Aorta (tissue), 5 donors: ENCODE measurements at regions not wholly inside any gene's neighbourhood (a gene's known extent, or its start where the extent isn't known, plus 50 kb on each side); places are given as distances from the start of the nearest gene placed in this dataset.

ENCODE experiments used
- ATAC-seq: fragments of 200-7000 bp; cut with Tn5 transposase; one replicate; pipeline ENCODE4 v1.9.1; 2022; ENCODE audit warnings: moderate library complexity; ENCODE audit not compliant: low FRiP score
- DNase-seq, 2 donors: peaks; one replicate each; pipeline ENCODE4 v3.0.0-alpha.2; 2020
- H3K27ac ChIP-seq, 2 donors: one replicate each; pipeline ENCODE4 v1.5.1; 2013; ENCODE audit warnings: low read length in 2 of 2, mild to moderate bottlenecking in 2 of 2, moderate library complexity in 2 of 2, control low read depth in 1 of 2, inconsistent platforms in 1 of 2, low read depth in 1 of 2
- H3K27me3 ChIP-seq, 2 donors: one replicate each; pipeline ENCODE4 v1.6.1; 2013; ENCODE audit warnings: control low read depth in 1 of 2, low read length in 1 of 2, mild to moderate bottlenecking in 1 of 2, moderate library complexity in 1 of 2; ENCODE audit not compliant: insufficient read depth in 2 of 2, control insufficient read depth in 1 of 2
- H3K36me3 ChIP-seq, 2 donors: one replicate each; pipeline ENCODE4 v1.6.1; 2013; ENCODE audit warnings: control low read depth in 1 of 2, low read length in 1 of 2, mild to moderate bottlenecking in 1 of 2; ENCODE audit not compliant: insufficient read depth in 2 of 2, control insufficient read depth in 1 of 2
- H3K4me1 ChIP-seq, 2 donors: one replicate each; pipeline ENCODE4 v1.6.1; 2013; ENCODE audit warnings: low read length in 2 of 2, control low read depth in 1 of 2, mild to moderate bottlenecking in 1 of 2, moderate library complexity in 1 of 2; ENCODE audit not compliant: insufficient read depth in 2 of 2, control insufficient read depth in 1 of 2
- H3K4me3 ChIP-seq, 2 donors: one replicate each; pipeline ENCODE4 v1.5.1; 2013; ENCODE audit warnings: low read length in 2 of 2, control low read depth in 1 of 2, mild to moderate bottlenecking in 1 of 2
- H3K9me3 ChIP-seq: one replicate; pipeline ENCODE4 v1.6.1; 2013; ENCODE audit warnings: mild to moderate bottlenecking, low read length; ENCODE audit not compliant: control insufficient read depth
- WGBS, 2 donors: extraction: QIAGEN DNeasy Blood & Tissue Kit; methylation state at CpG; one replicate each; pipeline ENCODE4 v1.1.7; 2013; 5-methylcytosine and 5-hydroxymethylcytosine counted together
- intact Hi-C, 2 donors: fragments of 100-400 bp; cut with DNase I; formaldehyde crosslinking; loops; one replicate each; pipeline versions ENCODE4 v1.14.2 to v1.15.0; 2022
- donor health status: healthy with polysubstance abuse.
- donor health status: Bipolar disorder and iron deficiency.
- donor health status: DM: no; HTN: no; CAD: no.
- donor health status: DM: no; HTN: no; CAD: no.
- donor health status: DM: yes; HTN: yes; CAD: no.

- Histone ChIP-seq H3K4me3 (no peak overlapping the region), H3K4me1 (no peaks in the 10 kb centered on the region), H3K27ac (no peak overlapping the region), H3K27me3 (no peaks in the 10 kb centered on the region), H3K36me3 (no peaks in the 10 kb centered on the region), H3K9me3 (peaks cover 1% of the 10 kb centered on the region)
- intact Hi-C loops: no loop called here
- 0% methylated on average over 1 of the region's 1 CpG for WGBS, 2 donors
- ATAC-seq: no peak
- no peak for DNase-seq
Observed at GRCh38 chr7:83306502-83306901, 143.8 kb upstream of the PCLO start.

DNA sequence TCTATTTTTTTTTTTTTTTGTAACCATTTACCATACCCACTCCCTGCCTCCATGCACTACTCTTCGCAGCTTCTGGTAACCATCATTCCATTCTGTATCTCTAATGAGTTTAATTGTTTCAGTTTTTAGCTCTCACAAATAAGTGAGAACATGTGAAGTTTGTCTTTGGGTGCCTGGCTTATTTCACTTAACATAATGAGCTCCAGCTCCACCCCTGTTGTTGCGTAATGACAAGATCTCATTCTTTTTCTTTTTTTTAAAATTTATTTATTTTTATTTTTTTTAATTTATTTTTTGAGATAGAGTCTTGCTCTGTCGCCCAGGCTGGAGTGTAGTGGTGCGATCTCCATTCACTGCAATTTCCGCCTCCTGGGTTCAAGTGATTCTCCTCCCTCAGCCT is 142.3 kb upstream of the PCLO start:
- no peaks in the 10 kb centered on the region for H3K4me1 ChIP-seq
- no peak overlapping the region for H3K27ac ChIP-seq
- H3K36me3 ChIP-seq: no peaks in the 10 kb centered on the region
- H3K4me3 ChIP-seq: no peak overlapping the region
- no peaks in the 10 kb centered on the region for H3K27me3 ChIP-seq
- DNase-seq (no peak), ATAC-seq (no peak)
- intact Hi-C loops: no loop called here
- WGBS, 2 donors: 93 to 96% methylated on average over 5 of the region's 5 CpGs
- H3K9me3 ChIP-seq: peaks cover 1% of the 10 kb centered on the region

DNA sequence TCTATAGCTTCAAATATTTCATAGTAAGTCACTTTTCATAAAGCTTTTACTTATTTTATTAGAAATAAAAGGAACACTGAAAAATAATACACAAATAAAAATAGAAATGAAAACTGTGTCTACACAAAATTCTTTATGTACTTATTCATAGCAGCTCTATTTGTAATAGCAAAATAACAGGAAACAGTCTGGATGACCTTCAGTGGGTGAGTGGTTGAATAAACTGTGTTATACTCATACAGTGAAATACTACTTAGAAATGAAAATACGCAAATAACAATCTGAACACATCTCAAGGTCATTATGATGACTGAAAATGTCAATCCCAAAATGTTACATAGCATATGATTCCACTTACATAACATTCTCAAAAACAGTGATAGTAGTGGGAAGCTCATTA is 138.7 kb upstream of the PCLO start:
- intact Hi-C loops: no loop called here
- 26 to 38% methylated on average over 1 of the region's 1 CpG for WGBS, 2 donors

DNA sequence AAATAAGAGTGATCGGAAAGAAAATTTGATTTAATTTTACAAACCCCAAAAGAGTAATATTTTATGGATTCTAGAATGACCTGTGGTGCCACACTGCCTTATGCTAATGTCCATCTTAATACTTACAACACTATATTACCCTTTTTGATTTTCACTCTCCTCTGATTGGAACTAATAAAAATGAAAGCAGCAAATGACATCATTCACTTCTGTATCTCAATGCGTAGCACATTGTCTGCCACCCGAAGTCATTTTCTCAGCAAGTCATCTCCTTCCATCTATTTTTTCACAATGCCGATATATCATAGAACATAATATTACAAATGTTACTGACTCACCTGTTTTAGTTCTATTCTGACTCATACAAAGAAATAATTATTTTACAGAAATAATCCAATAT is 127.5 kb upstream of the PCLO start:
- no peaks in the 10 kb centered on the region for H3K9me3 ChIP-seq
- no peak overlapping the region for H3K27ac ChIP-seq
- no peaks in the 10 kb centered on the region for H3K27me3 ChIP-seq
- no peak for DNase-seq
- no peaks in the 10 kb centered on the region for H3K4me1 ChIP-seq
- WGBS, 2 donors: 91 to 95% methylated on average over 4 of the region's 4 CpGs
- ATAC-seq: no peak
- H3K36me3 ChIP-seq: no peaks in the 10 kb centered on the region
- intact Hi-C loops: no loop called here
- H3K4me3 ChIP-seq: no peak overlapping the region

More for the DNA sequence above, 138.7 kb upstream of the PCLO start:
- Histone ChIP-seq H3K27me3 (no peaks in the 10 kb centered on the region), H3K9me3 (no peaks in the 10 kb centered on the region), H3K27ac (no peak overlapping the region), H3K4me3 (no peak overlapping the region), H3K36me3 (no peaks in the 10 kb centered on the region), H3K4me1 (no peaks in the 10 kb centered on the region)
- ATAC-seq (no peak), DNase-seq (no peak)

DNA sequence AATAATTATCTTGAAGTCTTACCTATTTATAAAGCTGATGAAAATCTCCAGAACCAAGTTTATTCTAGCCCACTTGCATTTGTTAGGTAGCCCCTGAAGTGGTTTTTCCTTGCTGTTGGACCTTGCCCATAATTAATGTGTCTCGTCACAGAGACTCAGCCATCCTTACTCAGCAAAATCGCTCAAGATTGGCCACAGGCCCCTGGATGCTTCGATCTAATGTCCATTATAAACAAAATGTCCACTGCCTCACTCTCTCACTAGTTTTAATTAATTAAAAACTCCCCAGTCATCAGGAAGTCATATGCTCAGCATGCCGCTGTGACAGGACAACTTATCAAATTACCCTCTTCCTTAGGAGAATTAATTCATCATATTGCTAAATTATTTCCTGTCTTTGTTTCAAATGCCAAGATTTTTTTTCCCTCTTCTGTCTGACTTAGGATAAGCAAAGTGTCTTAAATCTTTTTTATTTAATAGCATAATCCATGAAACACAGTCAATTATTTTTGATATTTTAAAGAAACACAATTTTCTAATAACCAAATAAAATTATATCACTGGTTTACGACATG is 126.8 kb upstream of the PCLO start:
- intact Hi-C loops: no loop called here
- Histone ChIP-seq H3K9me3 (no peaks in the 10 kb centered on the region), H3K27ac (no peak overlapping the region), H3K27me3 (no peaks in the 10 kb centered on the region), H3K4me1 (no peaks in the 10 kb centered on the region), H3K36me3 (no peaks in the 10 kb centered on the region), H3K4me3 (no peak overlapping the region)
- DNase-seq (no peak), ATAC-seq (no peak)
- WGBS, 2 donors: 51 to 53% methylated on average over 5 of the region's 5 CpGs

- H3K27me3 ChIP-seq: no peaks in the 10 kb centered on the region
- DNase-seq (no peak), ATAC-seq (no peak)
- no peak overlapping the region for H3K4me3 ChIP-seq
- H3K9me3 ChIP-seq: no peaks in the 10 kb centered on the region
- intact Hi-C loops: no loop called here
- H3K4me1 ChIP-seq: no peaks in the 10 kb centered on the region
- no peak overlapping the region for H3K27ac ChIP-seq
- WGBS, 2 donors: 53 to 57% methylated on average over 2 of the region's 2 CpGs
- H3K36me3 ChIP-seq: no peaks in the 10 kb centered on the region
Observed at GRCh38 chr7:83280671-83281070, 118.0 kb upstream of the PCLO start.

GRCh38 chr7:83276250-83276649 is 113.6 kb upstream of the PCLO start:
- 86 to 96% methylated on average over 1 of the region's 1 CpG for WGBS, 2 donors

DNA sequence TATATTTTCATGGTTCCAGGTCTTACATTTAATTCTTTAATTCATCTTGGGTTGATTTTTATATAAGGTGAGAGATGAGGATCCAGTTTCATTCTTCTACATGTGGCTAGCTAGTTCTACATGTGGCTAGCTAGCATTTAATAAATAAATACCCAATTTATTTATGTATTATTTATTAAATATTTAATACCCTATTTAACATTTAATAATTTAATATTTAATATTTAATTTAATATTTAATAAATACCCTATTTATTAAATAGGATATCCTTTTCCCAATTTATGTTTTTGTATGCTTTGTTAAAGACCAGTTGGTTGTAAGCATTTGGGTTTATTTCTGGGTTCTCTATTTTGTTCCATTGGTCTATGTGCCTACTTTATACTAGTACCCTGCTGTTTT is 111.0 kb upstream of the PCLO start:
- no peak overlapping the region for H3K4me3 ChIP-seq
- no peaks in the 10 kb centered on the region for H3K36me3 ChIP-seq
- no peaks in the 10 kb centered on the region for H3K4me1 ChIP-seq
- ATAC-seq (no peak), DNase-seq (no peak)
- no peaks in the 10 kb centered on the region for H3K9me3 ChIP-seq
- no peaks in the 10 kb centered on the region for H3K27me3 ChIP-seq
- H3K27ac ChIP-seq: no peak overlapping the region
- intact Hi-C loops: loop anchor here in 1 of 2 donors (5.0 kb wide), 1 partner anchor 461 kb away; no protein-coding TSS in a partner anchor

More at GRCh38 chr7:83276250-83276649, 113.6 kb upstream of the PCLO start:
- H3K27ac ChIP-seq: no peak overlapping the region
- intact Hi-C loops: no loop called here
- ATAC-seq: no peak
- H3K9me3 ChIP-seq: no peaks in the 10 kb centered on the region
- H3K36me3 ChIP-seq: no peaks in the 10 kb centered on the region
- DNase-seq: no peak
- H3K27me3 ChIP-seq: no peaks in the 10 kb centered on the region
- no peak overlapping the region for H3K4me3 ChIP-seq
- no peaks in the 10 kb centered on the region for H3K4me1 ChIP-seq

- WGBS, 2 donors: 78 to 80% methylated on average over 5 of the region's 5 CpGs
- H3K4me1 ChIP-seq: no peaks in the 10 kb centered on the region
- DNase-seq: no peak
- no peaks in the 10 kb centered on the region for H3K27me3 ChIP-seq
- H3K36me3 ChIP-seq: no peaks in the 10 kb centered on the region
- ATAC-seq: no peak
- H3K9me3 ChIP-seq: no peaks in the 10 kb centered on the region
- intact Hi-C loops: loop anchor here in 1 of 2 donors (5.0 kb wide), 1 partner anchor 459 kb away; no protein-coding TSS in a partner anchor
- H3K27ac ChIP-seq: no peak overlapping the region
- no peak overlapping the region for H3K4me3 ChIP-seq
Observed at GRCh38 chr7:83271212-83272099, 108.8 kb upstream of the PCLO start.
